Heart left ventricle (tissue), 16 donors: ENCODE measurements at regions not wholly inside any gene's neighbourhood (a gene's known extent, or its start where the extent isn't known, plus 50 kb on each side); places are given as distances from the start of the nearest gene placed in this dataset.

Experiments used
- ATAC-seq, 4 donors: fragments of 200-7000 bp; cut with Tn5 transposase; one replicate each; pipeline ENCODE4 v1.9.1; 2020 to 2022; ENCODE audit warnings: moderate library complexity in 4 of 4, mild to moderate bottlenecking in 3 of 4, moderate number of reproducible peaks in 1 of 4
- DNase-seq, 5 donors: peaks; one replicate each; pipeline ENCODE4 v3.0.0-alpha.2; 2020
- H3K27ac ChIP-seq, 12 donors: fragments of 200-600 bp; sonication (generic) in 4 of 12; one replicate each; pipeline versions ENCODE4 v1.5.0 to v1.8.0; 2016 to 2022; ENCODE audit warnings: mild to moderate bottlenecking in 2 of 12
- H3K27me3 ChIP-seq, 9 donors: fragments of 200-600 bp; sonication (generic) in 2 of 9; one replicate each; pipeline versions ENCODE4 v1.5.1 to v1.8.0; 2016 to 2022; ENCODE audit warnings: mild to moderate bottlenecking in 3 of 9
- H3K36me3 ChIP-seq, 9 donors: fragments of 200-600 bp; sonication (generic) in 2 of 9; one replicate each; pipeline versions ENCODE4 v1.5.0 to v1.8.0; 2018 to 2022; ENCODE audit warnings: mild to moderate bottlenecking in 2 of 9
- H3K4me1 ChIP-seq, 12 donors: fragments of 200-600 bp; sonication (generic) in 4 of 12; one replicate each; pipeline versions ENCODE4 v1.5.0 to v1.8.0; 2016 to 2022; ENCODE audit warnings: mild to moderate bottlenecking in 3 of 12
- H3K4me3 ChIP-seq, 12 donors: fragments of 200-600 bp; sonication (generic) in 4 of 12; one replicate each; pipeline versions ENCODE4 v1.5.0 to v1.8.0; 2017 to 2022; ENCODE audit warnings: mild to moderate bottlenecking in 9 of 12, moderate library complexity in 4 of 12
- H3K9me3 ChIP-seq, 12 donors: fragments of 200-600 bp; sonication (generic) in 4 of 12; one replicate each; pipeline versions ENCODE4 v1.5.0 to v1.8.0; 2016 to 2022; ENCODE audit warnings: mild to moderate bottlenecking in 1 of 12
- POLR2A ChIP-seq, 2 donors: fragments of 450-650 bp; IDR thresholded peaks; one replicate each; pipeline ENCODE4 v1.6.1; 2017; ENCODE audit warnings: antibody characterized with exemption in 2 of 2, mild to moderate bottlenecking in 2 of 2, moderate library complexity in 2 of 2
- WGBS, 4 donors: extraction: QIAGEN DNeasy Blood & Tissue Kit in 2 of 4; methylation state at CpG; one replicate each; pipeline versions ENCODE4 v1.1.5 to v1.1.7; 2013 to 2018; 5-methylcytosine and 5-hydroxymethylcytosine counted together
- intact Hi-C, 10 donors: fragments of 100-400 bp; cut with DNase I; formaldehyde crosslinking; loops; one replicate each; pipeline versions ENCODE4 v1.11.1 to v1.14.2; 2022
- TF ChIP-seq, protein P1 (sequence below), 12 donors: fragments of 200-600 bp; sonication (generic) in 4 of 12; IDR thresholded peaks; one replicate each; pipeline versions ENCODE4 v1.5.0 to v1.8.0; 2018 to 2022; ENCODE audit warnings: antibody characterized with exemption in 12 of 12, mild to moderate bottlenecking in 5 of 12
- donor health status: ischemic (EF 13 %, LVEDD 7.1; RV severe dilation, severe dysfunction).
- donor health status: healthy with polysubstance abuse.
- donor health status: DM: no; HTN: yes; CAD: no.
- donor health status: DM: no; HTN: no; CAD: no.
- donor health status: ischemic (EF 25% LVEDD 6.9; RV normal size, moderate dysfunction).
- donor health status: ischemic (EF 25% LVEDD 5.7; RV mildly dilated, moderate dysfunction).
- donor health status: healthy.
- donor health status: DM: yes; HTN: yes; CAD: no.
- donor health status: ischemic (EF 35%, LVEDD 5.7; RV mildly dilated, moderate dysfunction).
- donor health status: nonischemic (EF 11% LVEDD 7.7; RV severe dilation, severe dysfunction).
- donor health status: DM: yes; HTN: yes; CAD: no.
- donor health status: PGD.
- donor health status: ischemic (EF 29% LVEDD 5.4; RV normal size, mild dysfunction).
- donor health status: nonischemic (EF 23%, LVEDD 6.1; RV moderate dilation, normal function).

- 39 to 45% (median 43%) methylated on average over 2 of the region's 2 CpGs for WGBS, 4 donors
- H3K4me1 ChIP-seq, result no peaks in the 10 kb centered on the region
- intact Hi-C loops, result loop anchor here in 1 of 10 donors (10.0 kb wide), 1 partner anchor 60 kb away; no protein-coding TSS in a partner anchor
- H3K9me3 ChIP-seq, result peaks cover 0 to 17% (median 0%) of the 10 kb centered on the region in 12 donors
- ATAC-seq (no peak), DNase-seq (no peak)
- H3K27ac ChIP-seq, result no peak overlapping the region
- no peaks in the 10 kb centered on the region for H3K36me3 ChIP-seq
- H3K4me3 ChIP-seq, result no peak overlapping the region
- no peaks in the 10 kb centered on the region for H3K27me3 ChIP-seq
- no peak for TF ChIP-seq POLR2A (IDR thresholded peaks at IDR 0.05)
- TF ChIP-seq, protein P1, sequence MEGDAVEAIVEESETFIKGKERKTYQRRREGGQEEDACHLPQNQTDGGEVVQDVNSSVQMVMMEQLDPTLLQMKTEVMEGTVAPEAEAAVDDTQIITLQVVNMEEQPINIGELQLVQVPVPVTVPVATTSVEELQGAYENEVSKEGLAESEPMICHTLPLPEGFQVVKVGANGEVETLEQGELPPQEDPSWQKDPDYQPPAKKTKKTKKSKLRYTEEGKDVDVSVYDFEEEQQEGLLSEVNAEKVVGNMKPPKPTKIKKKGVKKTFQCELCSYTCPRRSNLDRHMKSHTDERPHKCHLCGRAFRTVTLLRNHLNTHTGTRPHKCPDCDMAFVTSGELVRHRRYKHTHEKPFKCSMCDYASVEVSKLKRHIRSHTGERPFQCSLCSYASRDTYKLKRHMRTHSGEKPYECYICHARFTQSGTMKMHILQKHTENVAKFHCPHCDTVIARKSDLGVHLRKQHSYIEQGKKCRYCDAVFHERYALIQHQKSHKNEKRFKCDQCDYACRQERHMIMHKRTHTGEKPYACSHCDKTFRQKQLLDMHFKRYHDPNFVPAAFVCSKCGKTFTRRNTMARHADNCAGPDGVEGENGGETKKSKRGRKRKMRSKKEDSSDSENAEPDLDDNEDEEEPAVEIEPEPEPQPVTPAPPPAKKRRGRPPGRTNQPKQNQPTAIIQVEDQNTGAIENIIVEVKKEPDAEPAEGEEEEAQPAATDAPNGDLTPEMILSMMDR (IDR thresholded peaks at IDR 0.05), result no peak
Observed at GRCh38 chr7:109295158-109295557, 725.5 kb downstream of the DNAJB9 start.

- Histone ChIP-seq H3K36me3 (no peaks in the 10 kb centered on the region), H3K27me3 (no peaks in the 10 kb centered on the region), H3K9me3 (peaks cover 0 to 48% (median 3%) of the 10 kb centered on the region in 12 donors), H3K27ac (no peak overlapping the region), H3K4me3 (no peak overlapping the region), H3K4me1 (no peaks in the 10 kb centered on the region)
- TF ChIP-seq POLR2A (IDR thresholded peaks at IDR 0.05), result no peak
- TF ChIP-seq, protein P1 (IDR thresholded peaks at IDR 0.05), result no peak
- WGBS, 4 donors, result 72 to 85% (median 77%) methylated on average over 1 of the region's 1 CpG
- DNase-seq (no peak), ATAC-seq (no peak)
- intact Hi-C loops, result no loop called here
Observed at GRCh38 chr7:109308816-109309215, 739.1 kb downstream of the DNAJB9 start.

- no peak for ATAC-seq
- H3K4me1 ChIP-seq, result no peaks in the 10 kb centered on the region
- DNase-seq, result no peak
- no peaks in the 10 kb centered on the region for H3K27me3 ChIP-seq
- no peak overlapping the region for H3K27ac ChIP-seq
- WGBS, 4 donors, result 89 to 100% (median 92%) methylated on average over 3 of the region's 3 CpGs
- TF ChIP-seq POLR2A (IDR thresholded peaks at IDR 0.05), result no peak
- TF ChIP-seq, protein P1 (IDR thresholded peaks at IDR 0.05), result no peak
- no peak overlapping the region for H3K4me3 ChIP-seq
- H3K36me3 ChIP-seq, result no peaks in the 10 kb centered on the region
- peaks cover 0 to 48% (median 3%) of the 10 kb centered on the region in 12 donors for H3K9me3 ChIP-seq
- intact Hi-C loops, result no loop called here
Observed at GRCh38 chr7:109309790-109310189, 740.1 kb downstream of the DNAJB9 start.

DNA sequence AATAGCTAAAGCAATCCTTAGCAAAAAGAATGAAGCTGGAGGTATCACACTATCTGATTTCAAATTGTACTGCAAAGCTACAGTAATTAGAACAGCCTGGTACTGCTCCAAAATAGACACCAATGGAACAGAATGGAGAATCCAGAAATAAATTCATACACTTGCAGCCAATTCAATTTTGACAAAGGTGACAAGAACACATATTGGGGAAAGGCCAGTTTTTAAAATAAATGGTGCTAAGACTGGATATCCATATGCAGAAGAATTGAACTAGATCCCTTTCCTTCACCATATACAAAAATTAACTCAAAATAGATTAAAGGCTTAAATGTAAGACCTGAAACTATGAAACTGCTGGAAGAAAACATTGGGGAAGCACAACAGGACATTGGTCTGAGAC is 748.5 kb downstream of the DNAJB9 start:
- no peak for ATAC-seq
- peaks cover 0 to 4% (median 0%) of the 10 kb centered on the region in 12 donors for H3K9me3 ChIP-seq
- no peaks in the 10 kb centered on the region for H3K36me3 ChIP-seq
- H3K27ac ChIP-seq, result no peak overlapping the region
- intact Hi-C loops, result no loop called here
- TF ChIP-seq POLR2A (IDR thresholded peaks at IDR 0.05), result no peak
- TF ChIP-seq, protein P1 (IDR thresholded peaks at IDR 0.05), result no peak
- no peaks in the 10 kb centered on the region for H3K4me1 ChIP-seq
- H3K4me3 ChIP-seq, result no peak overlapping the region
- DNase-seq, result no peak
- no peaks in the 10 kb centered on the region for H3K27me3 ChIP-seq
